ENCODE measurements at regions not wholly inside any gene's neighbourhood (a gene's known extent, or its start where the extent isn't known, plus 50 kb on each side); places are given as distances from the start of the nearest gene placed in this dataset.

DNA sequence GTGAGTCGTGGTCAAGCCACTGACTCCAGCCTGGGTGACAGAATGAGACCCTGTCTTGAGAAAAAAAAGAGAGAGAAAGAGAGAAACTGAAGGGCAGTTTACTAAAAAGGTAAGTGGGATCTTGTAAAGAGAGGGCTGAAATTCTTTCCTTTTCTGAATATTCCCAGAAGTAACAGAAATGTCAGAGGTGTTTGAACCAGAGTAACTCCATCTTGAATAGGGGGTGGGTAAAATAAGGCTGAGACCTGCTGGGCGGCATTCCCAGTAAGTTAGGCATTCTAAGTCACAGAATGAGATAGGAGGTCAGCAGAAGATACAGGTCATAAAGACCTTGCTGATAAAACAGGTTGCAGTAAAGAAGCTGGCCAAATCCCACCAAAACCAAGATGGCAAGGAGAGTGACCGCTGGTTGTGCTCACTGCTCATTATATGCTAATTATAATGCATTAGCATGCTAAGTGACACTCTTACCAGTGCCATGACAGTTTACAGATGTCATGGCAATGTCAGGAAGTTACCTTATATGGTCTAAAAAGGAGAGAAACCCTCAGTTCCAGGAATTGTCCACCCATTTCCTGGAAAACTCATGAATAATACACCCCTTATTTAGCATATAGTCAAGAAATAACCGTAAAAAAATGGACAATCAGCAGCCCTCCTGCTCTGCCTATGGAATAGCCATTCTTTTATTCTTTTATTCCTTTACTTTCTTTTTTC is 1334.3 kb upstream of the ZEB2 start:
- TF ChIP-seq POLR2A (IDR thresholded peaks at IDR 0.05) = no peak
- TF ChIP-seq CTCF (IDR thresholded peaks at IDR 0.05) = no peak
